ENCODE measurements at regions not wholly inside any gene's neighbourhood (a gene's known extent, or its start where the extent isn't known, plus 50 kb on each side); places are given as distances from the start of the nearest gene placed in this dataset.

- no peak overlapping the region for H3K27ac ChIP-seq
These were observed 119.8 kb upstream of the SLC25A33 start for GRCh38 chr1:9419369-9420041.

GRCh38 chr1:9420835-9421532, 118.3 kb upstream of the SLC25A33 start:
- no peak for TF ChIP-seq CTCF (conservative IDR thresholded peaks at IDR 0.05)
- TF ChIP-seq ZFX (IDR thresholded peaks at IDR 0.05): no peak
- no peak overlapping the region for H3K27ac ChIP-seq

More at GRCh38 chr1:9419369-9420041, 119.8 kb upstream of the SLC25A33 start:
- TF ChIP-seq ZFX (IDR thresholded peaks at IDR 0.05): no peak
- no peak for TF ChIP-seq CTCF (conservative IDR thresholded peaks at IDR 0.05)

- TF ChIP-seq CTCF (conservative IDR thresholded peaks at IDR 0.05) (no peak), ZFX (IDR thresholded peaks at IDR 0.05) (no peak)
- no peak overlapping the region for H3K27ac ChIP-seq
These were observed 117.8 kb upstream of the SLC25A33 start for GRCh38 chr1:9421533-9421873.

GRCh38 chr1:9422321-9422720, 116.9 kb upstream of the SLC25A33 start:
- TF ChIP-seq ZFX (IDR thresholded peaks at IDR 0.05) (no peak), CTCF (conservative IDR thresholded peaks at IDR 0.05) (no peak)
- H3K27ac ChIP-seq: no peak overlapping the region

GRCh38 chr1:9422911-9423505, 116.3 kb upstream of the SLC25A33 start:
- no peak overlapping the region for H3K27ac ChIP-seq
- TF ChIP-seq ZFX (IDR thresholded peaks at IDR 0.05): no peak

GRCh38 chr1:9424261-9424660, 115.0 kb upstream of the SLC25A33 start:
- H3K27ac ChIP-seq: no peak overlapping the region
- no peak for TF ChIP-seq ZFX (IDR thresholded peaks at IDR 0.05)
- TF ChIP-seq CTCF (conservative IDR thresholded peaks at IDR 0.05): no peak

GRCh38 chr1:9425859-9426258, 113.4 kb upstream of the SLC25A33 start:
- TF ChIP-seq ZFX (IDR thresholded peaks at IDR 0.05): no peak
- TF ChIP-seq CTCF (conservative IDR thresholded peaks at IDR 0.05): no peak
- no peak overlapping the region for H3K27ac ChIP-seq

Data from C4-2B (cell line).